GM21423 (cell line): ENCODE measurements at regions not wholly inside any gene's neighbourhood (a gene's known extent, or its start where the extent isn't known, plus 50 kb on each side); places are given as distances from the start of the nearest gene placed in this dataset.
"Not testable (repeated sequence)": the region's sequence is repeated elsewhere in the genome, so short reads cannot be mapped to it uniquely, and the experiment has no call there.

Experiments
- ATAC-seq: cut with Tn5 transposase; IDR thresholded peaks from one replicate; pipeline ENCODE4 v1.9.1; 2021; ENCODE audit warnings: mild to moderate bottlenecking, moderate library complexity; ENCODE audit not compliant: unreplicated experiment

DNA sequence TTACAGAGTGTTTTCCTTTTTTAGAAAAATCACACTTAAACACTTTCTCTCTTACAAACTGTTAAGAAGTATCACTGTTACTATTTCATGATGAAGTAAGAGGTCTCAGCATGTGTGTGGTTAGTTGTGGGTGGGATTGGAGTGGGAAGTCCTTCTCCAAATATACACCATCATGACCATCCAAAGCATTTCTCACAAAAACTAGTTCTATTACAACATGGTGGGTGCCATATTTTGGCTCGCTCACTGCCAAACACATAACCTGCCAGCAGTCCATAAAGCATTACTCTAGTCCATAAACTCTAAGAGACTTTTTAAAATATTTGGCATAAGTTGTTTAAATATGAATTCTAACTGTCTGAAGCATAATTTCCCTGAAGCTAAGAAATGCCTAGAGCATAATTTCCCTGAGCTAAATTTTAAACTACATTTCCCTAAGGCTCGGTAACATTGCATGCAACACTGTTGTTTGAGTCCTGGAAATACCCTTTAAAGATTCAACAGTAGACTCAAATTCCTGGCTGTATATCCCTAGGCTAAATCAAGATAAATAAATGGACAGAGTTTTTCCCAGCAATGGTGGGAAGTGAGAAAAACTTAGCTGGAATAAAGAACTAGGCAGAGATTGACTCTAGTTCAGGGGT lies 415.0 kb upstream of the INTU start:
- no peak for ATAC-seq

DNA sequence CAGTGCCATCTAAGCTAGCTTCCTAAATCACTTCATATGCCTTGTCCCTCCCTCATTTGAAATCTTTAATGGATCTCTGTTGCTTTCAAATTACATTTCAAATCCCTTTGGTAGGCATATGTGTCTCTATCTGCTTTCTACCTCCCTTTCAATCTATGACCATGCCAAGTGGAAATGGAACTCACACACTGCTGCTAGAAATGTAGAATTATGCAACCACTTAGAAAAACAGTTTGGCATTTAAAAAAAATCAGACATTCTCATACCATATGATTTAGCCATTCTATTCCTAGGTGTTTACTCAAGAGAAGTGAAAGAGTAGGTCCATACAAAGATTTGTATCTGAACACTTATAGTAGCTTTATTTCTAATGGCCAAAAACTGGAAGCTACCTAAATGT lies 413.5 kb upstream of the INTU start:
- ATAC-seq = no peak

DNA sequence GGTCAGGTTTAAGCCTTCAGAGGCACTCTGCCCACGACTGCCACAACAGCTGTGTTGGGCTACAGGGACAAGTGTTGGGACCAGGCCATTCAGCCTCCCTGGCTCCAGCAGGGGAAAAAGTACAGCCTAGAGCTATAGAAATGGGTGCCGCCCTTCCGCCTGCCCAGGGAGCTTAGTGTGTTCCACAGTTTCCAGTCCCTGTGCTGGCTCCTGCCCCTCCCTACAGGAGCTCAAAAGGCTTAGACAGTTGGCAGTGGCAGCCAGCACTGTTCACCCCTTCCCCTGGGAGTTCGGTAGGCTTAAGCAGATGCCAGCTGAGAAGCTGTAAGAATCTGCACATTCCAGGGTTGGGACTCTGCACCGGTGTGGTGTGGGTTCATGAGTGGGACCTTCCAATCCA lies 408.2 kb upstream of the INTU start:
- ATAC-seq = no peak

DNA sequence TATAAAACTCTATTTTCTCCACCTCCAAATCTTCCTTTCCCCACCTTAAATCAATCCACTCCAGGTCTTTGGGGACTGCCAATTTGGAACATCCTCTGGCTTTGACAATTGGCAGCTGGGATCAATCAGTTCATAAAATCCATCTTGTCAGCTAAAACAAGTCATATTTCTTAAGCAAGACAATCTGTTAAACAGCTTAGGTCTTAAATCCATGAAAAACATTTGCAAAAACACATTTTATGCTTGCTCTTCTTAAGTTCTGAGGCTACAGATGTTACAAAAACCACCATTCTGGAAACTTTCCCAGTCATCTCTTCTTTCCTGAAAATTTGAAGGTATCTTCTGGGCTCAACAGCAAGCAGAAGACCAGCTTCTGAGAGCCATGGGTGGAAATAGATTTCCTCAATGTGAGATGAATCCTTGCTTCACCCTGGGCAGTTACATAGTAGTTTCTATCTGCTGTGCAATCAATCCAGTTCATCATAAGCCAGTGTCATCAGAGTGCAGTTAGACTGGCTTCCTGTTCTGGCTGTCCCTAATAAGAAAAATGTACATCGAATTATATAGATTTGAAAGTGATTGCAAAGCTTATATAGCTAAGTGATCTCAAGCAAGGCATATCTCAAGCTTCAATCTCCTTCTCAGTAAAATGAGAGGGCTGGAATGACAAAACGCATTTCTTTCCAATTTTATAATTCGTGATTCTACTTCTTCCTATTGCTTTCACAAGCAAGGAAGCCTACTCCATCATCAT lies 402.7 kb upstream of the INTU start:
- no peak for ATAC-seq

DNA sequence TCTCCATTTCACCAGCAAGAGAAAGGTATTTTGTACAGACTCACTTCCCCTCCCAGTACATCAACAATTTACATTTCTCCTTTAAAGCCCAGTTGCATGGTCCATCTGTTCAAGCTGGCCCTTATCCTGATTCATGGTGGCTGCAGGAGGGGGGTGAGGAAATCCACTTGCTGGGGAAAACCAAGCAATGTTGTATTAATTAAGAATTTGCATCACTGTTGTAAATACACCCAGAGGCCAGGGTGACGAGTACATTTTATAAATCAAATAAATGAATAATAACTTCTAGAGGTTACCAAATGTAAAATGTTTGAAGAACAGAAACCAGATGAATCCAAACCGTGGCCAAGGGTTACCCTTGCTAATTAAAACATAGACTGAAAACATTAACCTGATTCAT lies 395.9 kb upstream of the INTU start:
- ATAC-seq = no peak

DNA sequence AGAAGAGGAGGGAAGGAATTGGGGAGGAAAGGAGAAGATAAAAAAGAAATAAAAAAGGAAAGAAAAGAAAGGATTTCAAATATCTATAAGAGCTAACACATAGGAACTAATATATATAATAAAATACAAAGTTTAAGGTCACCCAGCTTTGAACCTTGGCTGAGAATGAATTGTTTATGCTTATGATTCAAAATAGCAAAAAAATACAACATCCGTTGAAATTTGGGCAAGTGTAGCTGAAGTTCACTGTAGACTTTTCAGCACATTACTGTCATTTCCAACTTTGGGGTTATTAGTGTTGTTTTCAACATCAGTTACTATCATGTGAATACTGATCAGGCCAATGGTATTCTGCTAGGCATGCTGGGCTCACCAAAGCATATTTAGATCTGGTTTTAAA lies 395.2 kb upstream of the INTU start:
- ATAC-seq = no peak

DNA sequence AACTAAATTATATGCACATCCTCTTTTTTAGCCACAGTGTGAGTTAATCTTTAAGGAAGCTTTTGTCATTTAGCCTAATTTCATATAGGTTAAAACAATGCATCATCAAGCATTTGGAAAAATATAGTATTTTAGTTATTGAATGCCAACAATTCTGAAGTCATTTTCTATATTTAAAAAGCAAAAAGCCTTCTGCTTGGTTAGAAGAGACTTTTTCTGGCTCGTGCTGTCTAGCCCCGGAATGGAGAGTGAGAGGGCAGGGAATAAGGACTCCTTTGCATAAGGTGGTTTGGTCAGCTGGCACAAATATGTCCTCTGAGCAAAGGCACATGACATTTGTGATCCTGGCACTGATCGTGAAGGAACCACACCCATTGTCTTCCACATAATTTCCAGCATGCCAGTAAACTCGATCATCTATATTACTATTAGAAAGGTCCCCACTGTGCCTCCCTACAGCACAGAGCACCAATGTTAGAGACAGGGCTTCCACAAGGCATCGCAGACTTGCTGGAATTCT lies 393.7 kb upstream of the INTU start:
- ATAC-seq = no peak

DNA sequence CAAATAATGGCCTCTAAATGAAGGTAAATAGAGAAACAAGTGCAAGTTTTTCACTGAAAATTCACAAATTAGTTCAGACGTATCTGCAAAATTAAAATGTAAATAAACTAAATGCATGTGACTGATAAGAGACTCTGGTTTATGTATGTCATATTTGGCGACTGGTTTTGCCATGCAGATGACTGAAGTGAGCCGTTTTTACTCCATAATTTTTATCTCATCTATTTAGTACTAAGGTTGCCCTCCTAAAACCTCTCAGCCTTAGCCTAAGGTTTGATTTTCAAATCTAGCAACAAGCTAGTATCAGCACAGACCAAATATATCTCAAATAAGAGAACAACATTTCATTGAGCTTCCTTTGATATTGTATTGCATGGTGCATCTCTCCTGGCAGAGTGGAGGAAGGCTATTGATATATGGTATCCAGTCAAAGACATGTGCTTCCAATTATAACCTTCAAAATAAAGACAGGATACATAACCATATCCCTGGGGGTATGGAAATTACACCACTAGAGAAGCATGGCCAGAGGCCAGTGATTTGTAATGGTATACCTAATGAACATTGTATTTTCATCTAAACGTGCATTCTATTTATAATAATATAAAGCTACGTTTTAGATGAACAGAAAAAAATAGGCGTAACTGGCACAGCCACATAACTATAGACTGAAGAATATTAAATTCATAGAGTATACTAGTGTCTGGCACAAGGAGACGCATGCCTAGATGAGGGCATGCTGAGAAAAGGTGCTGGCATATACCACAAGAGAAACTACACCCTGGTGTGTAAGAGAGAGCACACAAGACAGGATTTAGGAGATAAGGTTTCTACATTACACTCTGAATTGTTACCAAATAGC lies 392.6 kb upstream of the INTU start:
- ATAC-seq = no peak

DNA sequence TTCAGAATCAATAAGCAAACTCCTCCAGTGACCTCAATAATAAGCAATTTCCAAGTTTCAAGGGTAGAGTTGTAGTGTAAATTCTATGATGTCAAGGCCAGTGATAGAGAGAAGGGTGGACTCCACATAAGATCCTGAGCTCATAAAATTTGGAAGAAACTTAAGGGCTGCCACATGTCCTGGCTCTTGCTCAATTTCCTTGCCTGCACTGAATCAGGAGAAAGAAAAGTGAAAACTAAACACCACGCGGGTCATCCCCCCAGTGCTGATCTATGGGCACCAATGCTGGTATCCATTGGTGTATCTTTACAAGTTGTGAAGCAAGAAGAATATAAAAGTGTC lies 392.0 kb upstream of the INTU start:
- ATAC-seq = no peak

DNA sequence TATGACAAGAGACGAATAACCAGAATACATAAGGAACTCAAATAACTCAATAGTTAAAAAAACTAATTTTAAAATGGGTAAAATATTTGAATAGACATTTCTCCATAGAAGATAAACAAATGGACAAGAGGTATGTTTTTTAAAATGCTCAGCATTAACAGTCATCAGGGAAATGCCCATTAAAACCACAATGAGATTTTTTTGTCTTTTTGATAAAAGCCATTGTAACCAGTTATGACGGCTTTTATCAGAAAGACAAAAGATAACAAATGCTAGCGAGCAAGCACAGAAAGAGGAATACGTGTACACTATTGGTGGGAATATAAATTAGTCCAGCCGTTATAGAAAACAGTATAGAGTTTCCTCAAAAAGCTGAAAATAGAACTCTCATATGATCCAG lies 388.2 kb upstream of the INTU start:
- ATAC-seq = no peak

DNA sequence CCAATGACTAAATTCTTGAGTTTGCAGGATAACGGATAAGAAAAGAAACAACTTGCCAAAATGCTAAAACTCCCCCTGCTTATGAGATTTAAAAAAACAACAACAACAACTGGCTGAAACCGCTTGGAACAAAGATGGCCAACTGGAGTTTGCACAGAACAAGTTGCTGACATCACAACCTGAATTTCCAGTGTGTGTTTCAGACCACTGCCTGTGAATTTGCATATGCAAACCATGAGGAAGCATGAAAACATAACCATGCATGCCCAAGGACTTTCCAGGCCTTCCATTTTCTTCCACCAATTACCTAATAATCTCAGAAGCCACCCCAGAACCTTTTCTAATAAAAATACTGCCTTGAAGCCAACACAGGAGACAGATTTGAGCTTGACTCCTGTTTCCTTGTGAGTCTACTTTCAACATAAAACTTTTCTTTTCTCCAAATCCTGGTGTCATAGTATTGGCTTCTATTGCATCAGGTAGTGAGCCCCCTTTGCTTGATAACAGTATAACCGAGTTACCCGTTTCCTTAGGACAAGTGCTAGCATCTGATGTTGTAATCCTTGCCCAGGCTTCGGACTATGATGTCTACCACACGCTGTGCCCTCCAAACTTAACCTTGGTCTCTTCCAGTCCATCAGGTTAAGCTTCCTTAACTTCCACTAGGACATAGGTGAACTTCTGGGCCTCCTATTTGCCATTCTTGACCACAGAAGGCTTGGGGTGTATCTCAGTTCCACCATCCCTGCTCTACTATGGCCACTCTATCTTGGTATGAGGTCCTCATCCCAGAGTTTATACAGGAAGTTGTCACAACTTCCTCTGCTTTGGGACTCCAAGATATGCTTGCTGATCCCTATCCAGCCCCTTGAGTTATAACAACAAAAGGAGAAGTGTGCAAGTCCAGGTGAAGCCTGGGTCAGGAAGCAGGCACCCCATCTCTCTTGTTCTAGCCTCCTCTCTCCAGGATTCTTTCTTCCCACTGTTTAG lies 385.5 kb upstream of the INTU start:
- no peak for ATAC-seq

DNA sequence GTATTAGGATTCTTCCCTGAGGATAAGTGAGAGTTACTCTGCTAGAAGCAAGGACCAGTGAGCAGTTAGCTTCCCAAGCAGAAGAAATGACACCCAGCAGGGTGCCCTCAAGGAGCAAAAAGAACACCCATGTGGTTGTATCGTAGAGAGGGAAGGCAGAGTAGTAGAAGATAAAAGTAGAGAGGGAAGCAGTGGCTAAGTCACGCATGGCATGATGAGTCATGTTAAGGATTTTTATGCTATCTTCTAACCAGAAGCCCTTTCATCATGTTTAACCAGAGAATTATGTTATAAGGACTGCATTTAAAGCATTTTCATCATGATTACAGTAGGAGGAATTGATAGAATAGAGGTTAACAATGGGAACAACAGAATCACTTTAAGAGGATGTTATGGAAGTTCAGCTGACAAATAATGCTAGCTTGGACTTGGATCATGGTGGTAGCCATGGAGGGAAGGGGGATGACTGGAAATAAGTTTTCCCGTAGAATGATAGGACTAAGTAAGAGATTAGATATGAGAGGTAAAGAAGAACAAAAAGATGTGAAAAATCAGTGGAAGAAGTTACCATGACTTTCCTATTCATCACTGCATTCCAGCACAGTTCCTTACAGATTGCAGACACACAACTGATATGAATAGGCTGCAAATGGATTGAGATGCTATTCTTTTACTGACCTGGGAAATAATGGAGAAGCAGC lies 383.5 kb upstream of the INTU start:
- no peak for ATAC-seq

DNA sequence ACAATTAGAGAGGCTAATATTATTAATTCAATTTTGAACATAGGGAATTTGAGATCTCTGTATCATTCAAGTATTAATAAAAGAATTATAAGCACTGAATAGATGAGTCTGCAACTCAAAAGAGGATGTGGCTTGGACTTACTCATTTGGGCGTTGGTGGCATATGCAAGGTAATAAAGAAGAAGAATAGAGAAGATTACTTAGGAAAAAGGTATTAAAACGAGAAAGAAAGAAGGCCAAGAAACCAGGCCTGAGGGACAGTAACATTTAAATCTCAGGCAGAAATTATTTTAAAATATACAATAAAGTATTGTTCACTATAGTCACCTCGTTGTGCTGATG lies 383.0 kb upstream of the INTU start:
- ATAC-seq = no peak

DNA sequence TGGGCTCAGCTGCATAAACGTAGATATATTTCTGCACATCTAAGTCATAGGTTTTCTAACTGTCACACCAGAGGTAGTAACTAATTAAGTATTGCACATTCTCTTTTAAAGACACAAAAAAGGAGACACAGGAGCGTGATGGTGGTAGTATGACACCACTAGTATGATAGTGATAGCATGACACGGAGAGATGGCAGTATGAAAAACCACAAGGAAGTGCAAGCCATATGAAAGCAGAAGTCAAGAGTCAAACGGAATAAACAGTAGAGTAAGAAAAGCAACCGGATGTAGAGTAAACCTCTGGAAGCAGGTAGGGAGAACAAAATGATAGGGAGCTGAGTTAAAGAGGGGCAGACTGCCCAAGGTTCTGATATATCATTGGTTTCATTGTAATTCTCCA lies 382.2 kb upstream of the INTU start:
- peak; percentile 62 for ATAC-seq

DNA sequence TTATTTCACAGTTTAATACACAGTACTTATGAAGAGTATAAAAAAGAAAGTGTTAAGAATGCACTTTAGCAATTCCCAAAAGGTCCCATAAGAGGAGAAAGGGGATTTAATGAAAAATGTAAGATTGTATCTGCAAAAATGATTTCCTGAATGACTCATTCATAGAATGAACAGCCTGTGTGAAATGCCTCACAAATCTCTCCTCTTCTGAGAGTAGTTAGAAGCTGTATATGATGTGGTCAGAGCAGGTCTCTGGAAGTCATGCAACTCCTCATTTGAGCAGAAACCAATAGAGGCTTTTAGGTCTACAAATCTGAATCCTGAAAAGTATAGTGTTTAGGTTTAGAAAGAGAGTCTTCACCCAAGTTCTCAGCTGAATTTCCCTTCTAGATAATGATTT lies 381.3 kb upstream of the INTU start:
- ATAC-seq = peak; percentile 70

DNA sequence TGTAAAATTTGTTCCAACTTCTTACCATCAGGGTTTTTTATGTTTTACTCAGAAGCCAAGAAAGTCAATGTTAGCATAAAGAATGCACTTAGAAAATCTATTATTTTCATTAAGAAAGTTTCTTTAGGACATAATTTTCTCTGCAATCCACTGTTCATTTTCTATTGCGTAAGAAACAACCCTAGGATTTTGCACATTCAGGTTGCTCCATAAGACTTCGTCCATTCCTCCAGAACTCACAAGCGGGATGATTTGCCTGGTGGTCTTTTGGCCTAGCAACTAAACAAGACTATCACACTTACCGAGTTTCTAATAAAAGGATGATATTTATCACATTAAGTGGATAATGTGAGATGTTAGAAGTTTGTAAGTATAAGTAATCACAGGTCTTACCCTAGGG lies 376.3 kb upstream of the INTU start:
- no peak for ATAC-seq

DNA sequence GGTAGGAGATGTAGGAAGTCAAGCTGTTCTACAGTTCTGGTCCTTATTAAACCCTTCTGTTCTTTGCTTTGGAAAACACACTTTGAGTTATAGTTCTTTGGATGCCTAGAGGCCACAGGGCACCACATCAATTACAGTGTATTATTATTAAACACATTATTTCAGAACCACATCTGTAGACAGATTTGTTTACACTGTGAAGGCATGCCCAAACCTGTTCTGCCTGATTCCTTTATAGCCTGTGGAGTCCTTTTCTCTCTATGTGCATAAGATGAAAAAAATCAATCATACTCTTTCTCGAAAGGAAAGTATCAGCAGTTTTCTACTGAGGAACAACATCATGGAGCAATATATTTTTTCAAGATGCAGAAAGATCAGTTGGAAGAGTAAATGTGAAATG lies 371.3 kb upstream of the INTU start:
- no peak for ATAC-seq

DNA sequence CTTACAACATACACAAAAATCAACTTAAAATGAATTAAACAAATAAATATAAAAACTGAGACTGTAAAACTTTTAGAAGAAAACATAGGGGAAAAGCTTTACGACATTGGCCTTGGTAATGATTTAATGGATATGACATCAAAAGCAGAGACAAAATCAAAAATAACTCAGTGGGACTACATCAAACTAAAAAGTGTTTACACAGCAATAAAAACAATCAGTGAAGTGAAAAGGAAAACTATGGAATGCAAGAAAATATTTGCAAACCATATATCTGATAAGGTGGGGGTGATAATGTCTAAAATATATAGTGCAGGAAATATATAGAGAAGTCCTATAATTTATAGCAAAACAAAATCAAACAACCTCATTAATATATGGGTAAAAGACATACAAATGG lies 364.4 kb upstream of the INTU start:
- ATAC-seq = no peak

DNA sequence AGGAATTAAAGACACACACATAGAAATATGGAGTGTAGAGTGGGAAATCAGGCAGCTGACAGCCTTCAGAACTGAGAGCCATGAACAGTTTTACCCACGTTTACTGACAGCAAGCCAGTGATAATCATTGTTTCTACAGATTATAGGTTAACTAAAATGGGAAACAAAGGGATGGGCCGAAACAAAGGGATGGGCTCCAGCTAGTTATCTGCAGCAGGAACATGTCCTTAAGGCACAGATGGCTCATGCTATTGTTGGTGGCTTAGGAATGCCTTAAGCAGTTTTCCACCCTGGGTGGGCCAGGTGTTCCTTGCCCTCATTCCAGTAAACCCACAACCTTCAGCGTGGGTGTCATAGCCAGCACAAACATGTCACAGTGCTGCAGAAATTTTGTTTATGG lies 355.7 kb upstream of the INTU start:
- not testable (repeated sequence) for ATAC-seq

DNA sequence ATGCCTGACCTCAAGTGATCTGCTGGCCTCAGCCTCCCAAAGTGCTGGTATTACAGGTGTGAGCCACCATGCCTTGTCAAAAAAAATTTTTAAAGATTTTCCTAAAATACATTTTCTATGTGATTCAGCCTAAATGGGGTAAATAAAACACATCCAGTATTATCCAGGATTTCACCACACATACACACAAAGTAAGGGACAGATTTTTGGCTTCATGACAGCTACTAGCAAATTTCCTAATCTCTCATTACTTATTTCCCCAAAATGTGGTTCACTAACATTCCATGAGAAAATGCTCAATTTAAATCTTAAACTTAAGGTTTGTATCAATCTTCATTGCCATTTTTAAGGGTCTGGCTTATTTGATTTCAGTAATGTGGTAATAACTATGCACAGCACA lies 348.5 kb upstream of the INTU start:
- no peak for ATAC-seq
